HEK293 (cell line): ENCODE measurements at regions not wholly inside any gene's neighbourhood (a gene's known extent, or its start where the extent isn't known, plus 50 kb on each side); places are given as distances from the start of the nearest gene placed in this dataset.
A peak's percentile ranks its signal among the peaks of the same experiment; 100 is the strongest.

Experiments used
- CTCF ChIA-PET: fragments of 350-600 bp; formaldehyde crosslinking; extraction: SDS; loops from one replicate; lab custom pipeline; 2021; ENCODE audit warnings: antibody characterized with exemption; lab: Yijun Ruan, JAX
- POLR2A ChIA-PET: fragments of 300-600 bp; formaldehyde crosslinking; extraction: SDS; loops from one replicate; lab custom pipeline; 2020; ENCODE audit warnings: antibody characterized with exemption, inconsistent platforms; lab: Yijun Ruan, JAX
- H3K27ac ChIP-seq: fragments of 200-500 bp; sonication (Bioruptor generic); 2 replicates; pipeline ENCODE4 v1.5.1; 2014; ENCODE audit warnings: low read depth, low read length, control low read depth, inconsistent platforms; ENCODE audit errors: extremely low read depth
- H3K36me3 ChIP-seq, 2 experiments: fragments of 200-500 bp in 1 of 2; sonication (Bioruptor generic) in 1 of 2; 1 replicate in 1 of 2; 2 replicates in 1 of 2; pipeline ENCODE4 v1.5.1; 2014 to 2017; ENCODE audit warnings: inconsistent platforms in 2 of 2, low read length in 2 of 2; ENCODE audit not compliant: control insufficient read depth in 2 of 2, insufficient read depth in 1 of 2
- H3K4me1 ChIP-seq: fragments of 200-500 bp; sonication (Bioruptor generic); 2 replicates; pipeline ENCODE4 v1.5.1; 2014; ENCODE audit warnings: mild to moderate bottlenecking, low read length, inconsistent platforms; ENCODE audit not compliant: control insufficient read depth, insufficient read depth
- H3K4me3 ChIP-seq: 2 replicates; pipeline ENCODE4 v1.5.1; 2011; ENCODE audit warnings: low read depth, mild to moderate bottlenecking, control low read depth, low read length, moderate library complexity
- H3K9me3 ChIP-seq: fragments of 200-500 bp; sonication (Bioruptor generic); 2 replicates; pipeline ENCODE4 v1.5.1; 2014; ENCODE audit warnings: low read depth, low read length, inconsistent platforms; ENCODE audit not compliant: control insufficient read depth, insufficient read depth
- SCRT1 ChIP-seq: fragments of 450-650 bp; formaldehyde crosslinking; IDR thresholded peaks from 2 replicates; pipeline ENCODE4 v1.5.1; 2016; ENCODE audit warnings: missing biosample characterization, missing genetic modification characterization, borderline replicate concordance
- WT1 ChIP-seq: fragments of 450-650 bp; formaldehyde crosslinking; IDR thresholded peaks from 2 replicates; pipeline ENCODE4 v1.5.1; 2016; ENCODE audit warnings: missing biosample characterization, missing genetic modification characterization
- ZBTB21 ChIP-seq: fragments of 450-650 bp; formaldehyde crosslinking; IDR thresholded peaks from 2 replicates; pipeline ENCODE4 v1.5.1; 2017; ENCODE audit warnings: missing biosample characterization, missing genetic modification characterization
- ZBTB8A ChIP-seq: fragments of 450-650 bp; formaldehyde crosslinking; IDR thresholded peaks from 2 replicates; pipeline ENCODE4 v1.5.1; 2016; ENCODE audit warnings: missing biosample characterization, missing genetic modification characterization
- ZEB2 ChIP-seq: fragments of 450-650 bp; formaldehyde crosslinking; IDR thresholded peaks from 2 replicates; pipeline ENCODE4 v1.5.1; 2016; ENCODE audit warnings: missing biosample characterization, missing genetic modification characterization
- ZFHX2 ChIP-seq: fragments of 450-650 bp; formaldehyde crosslinking; conservative IDR thresholded peaks from 2 replicates; pipeline ENCODE4 v1.5.1; 2016; ENCODE audit warnings: missing biosample characterization, missing genetic modification characterization
- ZFP69B ChIP-seq: fragments of 450-650 bp; formaldehyde crosslinking; IDR thresholded peaks from 2 replicates; pipeline ENCODE4 v1.5.1; 2016; ENCODE audit warnings: missing biosample characterization, missing genetic modification characterization
- ZNF112 ChIP-seq: fragments of 450-650 bp; formaldehyde crosslinking; IDR thresholded peaks from 2 replicates; pipeline ENCODE4 v1.5.0; 2017; ENCODE audit warnings: missing biosample characterization, missing genetic modification characterization
- ZNF214 ChIP-seq: fragments of 450-650 bp; formaldehyde crosslinking; IDR thresholded peaks from 2 replicates; pipeline ENCODE4 v1.5.1; 2017; ENCODE audit warnings: missing biosample characterization, mild to moderate bottlenecking, missing genetic modification characterization, borderline replicate concordance
- ZNF560 ChIP-seq: fragments of 450-650 bp; formaldehyde crosslinking; IDR thresholded peaks from 2 replicates; pipeline ENCODE4 v1.5.1; 2017; ENCODE audit warnings: missing biosample characterization, missing genetic modification characterization, borderline replicate concordance
- ZNF623 ChIP-seq: fragments of 450-650 bp; formaldehyde crosslinking; IDR thresholded peaks from 2 replicates; pipeline ENCODE4 v1.5.1; 2016; ENCODE audit warnings: missing biosample characterization, missing genetic modification characterization
- ZNF654 ChIP-seq: fragments of 450-650 bp; formaldehyde crosslinking; IDR thresholded peaks from 2 replicates; pipeline ENCODE4 v1.5.1; 2016; ENCODE audit warnings: low read depth, missing biosample characterization, missing genetic modification characterization
- ZNF664 ChIP-seq: fragments of 450-650 bp; formaldehyde crosslinking; IDR thresholded peaks from 2 replicates; pipeline ENCODE4 v1.5.1; 2016; ENCODE audit warnings: missing biosample characterization, missing genetic modification characterization
- ZNF830 ChIP-seq: fragments of 450-650 bp; IDR thresholded peaks from 2 replicates; pipeline ENCODE4 v1.5.0; 2018; ENCODE audit warnings: missing biosample characterization, missing genetic modification characterization, low read depth, mild to moderate bottlenecking, moderate library complexity
- ZSCAN30 ChIP-seq: fragments of 450-650 bp; IDR thresholded peaks from 2 replicates; pipeline ENCODE4 v1.5.1; 2018; ENCODE audit warnings: missing biosample characterization, mild to moderate bottlenecking, missing genetic modification characterization, moderate library complexity
- TF ChIP-seq, protein P1 (sequence below): fragments of 450-650 bp; formaldehyde crosslinking; conservative IDR thresholded peaks from 2 replicates; pipeline ENCODE4 v1.5.1; 2016; ENCODE audit warnings: low read depth, missing biosample characterization, missing genetic modification characterization
- TF ChIP-seq, protein P2 (sequence below): fragments of 450-650 bp; formaldehyde crosslinking; IDR thresholded peaks from 2 replicates; pipeline ENCODE4 v1.5.1; 2016; ENCODE audit warnings: missing biosample characterization, missing genetic modification characterization
- TF ChIP-seq, protein P3 (sequence below): fragments of 450-650 bp; formaldehyde crosslinking; IDR thresholded peaks from 2 replicates; pipeline ENCODE4 v1.5.1; 2016; ENCODE audit warnings: missing biosample characterization, missing genetic modification characterization, borderline replicate concordance

DNA sequence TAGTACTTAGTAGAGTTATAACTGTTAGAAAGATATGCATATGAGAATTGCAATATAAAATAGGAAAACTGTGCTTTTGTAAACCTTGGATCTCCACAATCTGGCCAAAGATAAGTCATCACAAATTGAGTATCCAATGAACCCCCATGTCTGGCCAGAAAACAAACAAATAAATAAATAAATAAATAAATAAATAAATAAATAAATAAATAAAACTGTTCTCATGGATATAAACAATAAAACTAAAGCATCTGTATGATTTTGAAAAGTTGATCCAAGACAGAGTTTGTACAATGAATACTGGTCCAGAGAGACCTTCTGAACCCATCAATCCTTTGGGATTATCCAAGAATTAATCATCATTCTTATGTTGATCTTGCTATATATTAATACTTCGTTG, 367.6 kb upstream of the CDH9 start (continued):
- TF ChIP-seq, protein P1, sequence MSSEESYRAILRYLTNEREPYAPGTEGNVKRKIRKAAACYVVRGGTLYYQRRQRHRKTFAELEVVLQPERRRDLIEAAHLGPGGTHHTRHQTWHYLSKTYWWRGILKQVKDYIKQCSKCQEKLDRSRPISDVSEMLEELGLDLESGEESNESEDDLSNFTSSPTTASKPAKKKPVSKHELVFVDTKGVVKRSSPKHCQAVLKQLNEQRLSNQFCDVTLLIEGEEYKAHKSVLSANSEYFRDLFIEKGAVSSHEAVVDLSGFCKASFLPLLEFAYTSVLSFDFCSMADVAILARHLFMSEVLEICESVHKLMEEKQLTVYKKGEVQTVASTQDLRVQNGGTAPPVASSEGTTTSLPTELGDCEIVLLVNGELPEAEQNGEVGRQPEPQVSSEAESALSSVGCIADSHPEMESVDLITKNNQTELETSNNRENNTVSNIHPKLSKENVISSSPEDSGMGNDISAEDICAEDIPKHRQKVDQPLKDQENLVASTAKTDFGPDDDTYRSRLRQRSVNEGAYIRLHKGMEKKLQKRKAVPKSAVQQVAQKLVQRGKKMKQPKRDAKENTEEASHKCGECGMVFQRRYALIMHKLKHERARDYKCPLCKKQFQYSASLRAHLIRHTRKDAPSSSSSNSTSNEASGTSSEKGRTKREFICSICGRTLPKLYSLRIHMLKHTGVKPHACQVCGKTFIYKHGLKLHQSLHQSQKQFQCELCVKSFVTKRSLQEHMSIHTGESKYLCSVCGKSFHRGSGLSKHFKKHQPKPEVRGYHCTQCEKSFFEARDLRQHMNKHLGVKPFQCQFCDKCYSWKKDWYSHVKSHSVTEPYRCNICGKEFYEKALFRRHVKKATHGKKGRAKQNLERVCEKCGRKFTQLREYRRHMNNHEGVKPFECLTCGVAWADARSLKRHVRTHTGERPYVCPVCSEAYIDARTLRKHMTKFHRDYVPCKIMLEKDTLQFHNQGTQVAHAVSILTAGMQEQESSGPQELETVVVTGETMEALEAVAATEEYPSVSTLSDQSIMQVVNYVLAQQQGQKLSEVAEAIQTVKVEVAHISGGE, result peak; percentile 68; the same call in 1 of the 2 replicates
- TF ChIP-seq ZNF623 (tag by site-specific recombination) (peak; percentile 43; the same call in 1 of the 2 replicates), ZNF664 (tag by site-specific recombination) (no peak), ZNF214 (tag by site-specific recombination) (no peak), SCRT1 (tag by site-specific recombination) (no peak), ZBTB21 (tag by site-specific recombination) (0 out of 2 replicates have a peak, but pooled peaks have one; percentile 19), ZNF654 (tag by site-specific recombination) (peak; percentile 24), ZBTB8A (peak; percentile 58)
- TF ChIP-seq, protein P2, sequence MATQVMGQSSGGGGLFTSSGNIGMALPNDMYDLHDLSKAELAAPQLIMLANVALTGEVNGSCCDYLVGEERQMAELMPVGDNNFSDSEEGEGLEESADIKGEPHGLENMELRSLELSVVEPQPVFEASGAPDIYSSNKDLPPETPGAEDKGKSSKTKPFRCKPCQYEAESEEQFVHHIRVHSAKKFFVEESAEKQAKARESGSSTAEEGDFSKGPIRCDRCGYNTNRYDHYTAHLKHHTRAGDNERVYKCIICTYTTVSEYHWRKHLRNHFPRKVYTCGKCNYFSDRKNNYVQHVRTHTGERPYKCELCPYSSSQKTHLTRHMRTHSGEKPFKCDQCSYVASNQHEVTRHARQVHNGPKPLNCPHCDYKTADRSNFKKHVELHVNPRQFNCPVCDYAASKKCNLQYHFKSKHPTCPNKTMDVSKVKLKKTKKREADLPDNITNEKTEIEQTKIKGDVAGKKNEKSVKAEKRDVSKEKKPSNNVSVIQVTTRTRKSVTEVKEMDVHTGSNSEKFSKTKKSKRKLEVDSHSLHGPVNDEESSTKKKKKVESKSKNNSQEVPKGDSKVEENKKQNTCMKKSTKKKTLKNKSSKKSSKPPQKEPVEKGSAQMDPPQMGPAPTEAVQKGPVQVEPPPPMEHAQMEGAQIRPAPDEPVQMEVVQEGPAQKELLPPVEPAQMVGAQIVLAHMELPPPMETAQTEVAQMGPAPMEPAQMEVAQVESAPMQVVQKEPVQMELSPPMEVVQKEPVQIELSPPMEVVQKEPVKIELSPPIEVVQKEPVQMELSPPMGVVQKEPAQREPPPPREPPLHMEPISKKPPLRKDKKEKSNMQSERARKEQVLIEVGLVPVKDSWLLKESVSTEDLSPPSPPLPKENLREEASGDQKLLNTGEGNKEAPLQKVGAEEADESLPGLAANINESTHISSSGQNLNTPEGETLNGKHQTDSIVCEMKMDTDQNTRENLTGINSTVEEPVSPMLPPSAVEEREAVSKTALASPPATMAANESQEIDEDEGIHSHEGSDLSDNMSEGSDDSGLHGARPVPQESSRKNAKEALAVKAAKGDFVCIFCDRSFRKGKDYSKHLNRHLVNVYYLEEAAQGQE (tag by site-specific recombination), result peak; percentile 69; the same call in 1 of the 2 replicates
- TF ChIP-seq, protein P3, sequence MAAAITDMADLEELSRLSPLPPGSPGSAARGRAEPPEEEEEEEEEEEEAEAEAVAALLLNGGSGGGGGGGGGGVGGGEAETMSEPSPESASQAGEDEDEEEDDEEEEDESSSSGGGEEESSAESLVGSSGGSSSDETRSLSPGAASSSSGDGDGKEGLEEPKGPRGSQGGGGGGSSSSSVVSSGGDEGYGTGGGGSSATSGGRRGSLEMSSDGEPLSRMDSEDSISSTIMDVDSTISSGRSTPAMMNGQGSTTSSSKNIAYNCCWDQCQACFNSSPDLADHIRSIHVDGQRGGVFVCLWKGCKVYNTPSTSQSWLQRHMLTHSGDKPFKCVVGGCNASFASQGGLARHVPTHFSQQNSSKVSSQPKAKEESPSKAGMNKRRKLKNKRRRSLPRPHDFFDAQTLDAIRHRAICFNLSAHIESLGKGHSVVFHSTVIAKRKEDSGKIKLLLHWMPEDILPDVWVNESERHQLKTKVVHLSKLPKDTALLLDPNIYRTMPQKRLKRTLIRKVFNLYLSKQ (tag by site-specific recombination), result peak; percentile 52; the same call in 1 of the 2 replicates

DNA sequence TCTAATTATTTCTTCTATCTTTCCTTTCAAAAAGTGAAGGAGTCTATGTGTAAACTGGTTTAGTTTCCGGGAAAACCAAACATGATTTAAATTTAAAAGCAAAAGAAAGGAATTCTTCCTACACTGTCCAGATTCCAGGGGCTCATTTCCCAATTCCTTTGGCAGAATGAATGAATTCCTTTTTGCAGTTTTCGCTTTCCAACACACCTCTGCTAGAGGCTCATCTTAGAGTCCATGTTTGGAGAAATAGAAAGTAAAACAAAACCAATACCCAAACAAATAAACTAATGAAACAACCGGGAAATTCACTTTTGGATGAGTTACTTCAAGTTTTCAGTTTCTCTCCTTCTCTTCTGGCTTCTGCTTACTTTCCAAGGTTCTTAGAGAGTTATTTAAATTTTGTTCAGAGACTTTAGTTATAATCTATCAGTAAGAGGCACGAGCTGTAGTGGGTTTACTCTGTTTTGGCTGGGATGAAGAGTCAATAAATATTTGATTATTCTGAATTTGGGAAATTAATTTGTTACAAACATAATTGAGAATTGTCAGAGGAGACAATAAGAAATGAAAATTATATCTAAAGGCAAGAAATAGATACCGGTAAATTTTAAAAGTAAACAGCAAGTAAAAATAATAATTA, 365.0 kb upstream of the CDH9 start:
- Histone ChIP-seq H3K4me3 (no peak overlapping the region), H3K36me3 (no peaks in the 10 kb centered on the region), H3K9me3 (no peaks in the 10 kb centered on the region), H3K27ac (no peak overlapping the region), H3K4me1 (no peaks in the 10 kb centered on the region)
- CTCF ChIA-PET, result no interaction called here
- POLR2A ChIA-PET, result no interaction called here
- TF ChIP-seq ZEB2 (tag by site-specific recombination), result no peak
- no peak for TF ChIP-seq ZFHX2 (tag by site-specific recombination)
- no peak for TF ChIP-seq ZFP69B (tag by site-specific recombination)
- TF ChIP-seq ZNF112, result no peak
- TF ChIP-seq WT1, result no peak
- no peak for TF ChIP-seq ZNF830 (tag by site-specific recombination)
- no peak for TF ChIP-seq ZNF560 (tag by site-specific recombination)
- no peak for TF ChIP-seq ZSCAN30 (tag by site-specific recombination)
